Testis (tissue), 2 donors: ENCODE measurements at regions not wholly inside any gene's neighbourhood (a gene's known extent, or its start where the extent isn't known, plus 50 kb on each side); places are given as distances from the start of the nearest gene placed in this dataset.

Source experiments
- DNase-seq: peaks from one replicate; pipeline ENCODE4 v3.0.0-alpha.2; 2019
- H3K27ac ChIP-seq, 2 donors: fragments of 200-600 bp; sonication (generic); one replicate each; pipeline ENCODE4 v1.5.1; 2019
- H3K27me3 ChIP-seq: fragments of 200-600 bp; sonication (generic); one replicate; pipeline ENCODE4 v1.5.1; 2019
- H3K36me3 ChIP-seq: fragments of 200-600 bp; sonication (generic); one replicate; pipeline ENCODE4 v1.5.1; 2017; ENCODE audit warnings: low read depth; ENCODE audit errors: missing control alignments
- H3K4me1 ChIP-seq: fragments of 200-600 bp; sonication (generic); one replicate; pipeline ENCODE4 v1.5.1; 2019
- H3K4me3 ChIP-seq, 2 donors: fragments of 200-600 bp; sonication (generic); one replicate each; pipeline ENCODE4 v1.5.1; 2017 to 2019
- H3K9me3 ChIP-seq: fragments of 200-600 bp; sonication (generic); one replicate; pipeline ENCODE4 v1.5.1; 2017
- POLR2A ChIP-seq: fragments of 450-650 bp; IDR thresholded peaks from one replicate; pipeline ENCODE4 v1.6.1; 2017; ENCODE audit warnings: antibody characterized with exemption, mild to moderate bottlenecking, moderate library complexity
- WGBS, 2 donors: methylation state at CpG; one replicate each; pipeline ENCODE4 v1.1.5; 2018; 5-methylcytosine and 5-hydroxymethylcytosine counted together
- intact Hi-C: fragments of 100-400 bp; cut with DNase I; formaldehyde crosslinking; loops from one replicate; pipeline ENCODE4 v1.15.1; 2023; ENCODE audit warnings: low total_unique reads
- TF ChIP-seq, protein P1 (sequence below), 3 experiments: fragments of 450-650 bp in 2 of 3; fragments of 200-600 bp in 1 of 3; sonication (generic) in 1 of 3; IDR thresholded peaks; one replicate each; pipeline ENCODE4 v1.5.1; 2016 to 2019; ENCODE audit warnings: antibody characterized with exemption in 3 of 3, mild to moderate bottlenecking in 2 of 3, moderate library complexity in 1 of 3

GRCh38 chr2:191499050-191499449, 178.9 kb upstream of the NABP1 start:
- Histone ChIP-seq H3K9me3 (no peaks in the 10 kb centered on the region), H3K4me3 (no peak overlapping the region), H3K4me1 (peaks cover 7% of the 10 kb centered on the region), H3K27ac (no peak overlapping the region), H3K36me3 (no peaks in the 10 kb centered on the region), H3K27me3 (no peaks in the 10 kb centered on the region)
- DNase-seq: no peak
- intact Hi-C loops: no loop called here
- TF ChIP-seq, protein P1, sequence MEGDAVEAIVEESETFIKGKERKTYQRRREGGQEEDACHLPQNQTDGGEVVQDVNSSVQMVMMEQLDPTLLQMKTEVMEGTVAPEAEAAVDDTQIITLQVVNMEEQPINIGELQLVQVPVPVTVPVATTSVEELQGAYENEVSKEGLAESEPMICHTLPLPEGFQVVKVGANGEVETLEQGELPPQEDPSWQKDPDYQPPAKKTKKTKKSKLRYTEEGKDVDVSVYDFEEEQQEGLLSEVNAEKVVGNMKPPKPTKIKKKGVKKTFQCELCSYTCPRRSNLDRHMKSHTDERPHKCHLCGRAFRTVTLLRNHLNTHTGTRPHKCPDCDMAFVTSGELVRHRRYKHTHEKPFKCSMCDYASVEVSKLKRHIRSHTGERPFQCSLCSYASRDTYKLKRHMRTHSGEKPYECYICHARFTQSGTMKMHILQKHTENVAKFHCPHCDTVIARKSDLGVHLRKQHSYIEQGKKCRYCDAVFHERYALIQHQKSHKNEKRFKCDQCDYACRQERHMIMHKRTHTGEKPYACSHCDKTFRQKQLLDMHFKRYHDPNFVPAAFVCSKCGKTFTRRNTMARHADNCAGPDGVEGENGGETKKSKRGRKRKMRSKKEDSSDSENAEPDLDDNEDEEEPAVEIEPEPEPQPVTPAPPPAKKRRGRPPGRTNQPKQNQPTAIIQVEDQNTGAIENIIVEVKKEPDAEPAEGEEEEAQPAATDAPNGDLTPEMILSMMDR (IDR thresholded peaks at IDR 0.05): no peak
- no peak for TF ChIP-seq POLR2A
- 85 to 93% methylated on average over 5 of the region's 5 CpGs for WGBS, 2 donors

DNA sequence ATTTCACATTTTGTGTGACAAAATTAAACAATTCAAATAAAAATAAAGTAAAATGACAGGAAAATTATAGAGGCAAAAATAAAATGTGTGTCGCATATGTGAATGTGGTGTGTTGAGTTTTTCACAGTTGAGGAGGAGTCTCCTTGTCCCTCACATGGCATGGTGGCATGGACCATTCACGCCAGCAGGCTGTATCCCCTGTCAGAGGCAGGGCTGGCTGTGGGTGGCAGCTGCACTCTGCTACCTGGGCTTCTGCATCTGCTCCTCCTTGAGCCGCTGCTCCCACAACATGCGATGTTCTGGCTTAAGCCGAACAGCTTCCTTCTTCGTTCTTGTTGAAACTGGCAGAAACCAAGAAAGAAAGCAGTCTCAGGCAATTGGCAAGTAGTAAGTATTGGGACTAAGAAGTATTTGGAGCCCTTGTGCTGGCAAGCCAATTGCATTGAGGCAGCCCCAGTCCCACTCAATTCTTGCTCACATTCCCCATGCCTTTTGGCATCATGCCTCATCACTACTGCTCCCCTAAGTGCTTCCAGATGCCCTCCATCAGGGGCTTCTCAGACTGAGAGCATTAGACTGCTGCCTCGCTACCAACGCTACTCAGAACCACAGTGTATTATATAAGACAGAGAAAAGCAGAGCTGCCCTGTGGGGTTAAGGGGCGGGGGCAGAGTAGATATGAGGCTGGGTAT, 177.9 kb upstream of the NABP1 start:
- no peaks in the 10 kb centered on the region for H3K27me3 ChIP-seq
- 76 to 78% methylated on average over 9 of the region's 9 CpGs for WGBS, 2 donors

DNA sequence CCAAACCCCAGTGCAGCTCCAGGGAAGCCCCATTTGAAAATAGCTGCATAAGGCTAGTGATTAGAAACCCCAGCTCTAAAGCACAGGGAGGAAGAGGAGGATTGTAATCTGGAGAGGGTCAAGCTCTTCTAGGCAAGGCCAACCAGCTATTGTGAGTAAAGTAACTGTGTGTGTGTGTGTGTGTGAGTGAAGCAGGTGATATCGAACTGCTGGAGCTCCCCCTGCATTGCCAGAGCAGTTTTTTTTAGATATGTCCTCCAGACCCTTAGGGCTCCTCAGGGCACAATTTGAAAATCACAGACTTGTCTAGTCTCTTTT, 177.4 kb upstream of the NABP1 start:
- Histone ChIP-seq H3K4me3 (no peak overlapping the region), H3K9me3 (no peaks in the 10 kb centered on the region), H3K4me1 (peaks cover 7% of the 10 kb centered on the region), H3K27ac (no peak overlapping the region), H3K27me3 (no peaks in the 10 kb centered on the region), H3K36me3 (no peaks in the 10 kb centered on the region)
- WGBS, 2 donors: 45 to 63% methylated on average over 1 of the region's 1 CpG
- TF ChIP-seq, protein P1 (IDR thresholded peaks at IDR 0.05): no peak
- TF ChIP-seq POLR2A: no peak
- no peak for DNase-seq
- intact Hi-C loops: loop anchor here (5.0 kb wide), 2 partner anchors 258 to 333 kb away; no protein-coding TSS in a partner anchor

More for the DNA sequence above, 177.9 kb upstream of the NABP1 start:
- DNase-seq: no peak
- Histone ChIP-seq H3K36me3 (no peaks in the 10 kb centered on the region), H3K4me1 (peaks cover 7% of the 10 kb centered on the region), H3K9me3 (no peaks in the 10 kb centered on the region), H3K4me3 (no peak overlapping the region), H3K27ac (no peak overlapping the region)
- intact Hi-C loops: loop anchor here (5.0 kb wide), 2 partner anchors 258 to 333 kb away; no protein-coding TSS in a partner anchor
- TF ChIP-seq POLR2A: no peak
- TF ChIP-seq, protein P1 (IDR thresholded peaks at IDR 0.05): no peak

- TF ChIP-seq POLR2A: no peak
- TF ChIP-seq, protein P1 (IDR thresholded peaks at IDR 0.05): no peak
- H3K9me3 ChIP-seq: no peaks in the 10 kb centered on the region
- peak overlapping the region in 1 of 2 donors; percentile 43 for H3K27ac ChIP-seq
- WGBS, 2 donors: 62 to 77% methylated on average over 8 to 9 of the region's 9 CpGs
- no peaks in the 10 kb centered on the region for H3K27me3 ChIP-seq
- intact Hi-C loops: loop anchor here (5.0 kb wide), 2 partner anchors 259 to 334 kb away; no protein-coding TSS in a partner anchor
- no peak overlapping the region for H3K4me3 ChIP-seq
- no peaks in the 10 kb centered on the region for H3K36me3 ChIP-seq
- peaks cover 7% of the 10 kb centered on the region for H3K4me1 ChIP-seq
- no peak for DNase-seq
These were observed 176.9 kb upstream of the NABP1 start for GRCh38 chr2:191500884-191501560.
